CD4-positive, CD25-positive, alpha-beta regulatory T cell (primary cell): ENCODE measurements at regions not wholly inside any gene's neighbourhood (a gene's known extent, or its start where the extent isn't known, plus 50 kb on each side); places are given as distances from the start of the nearest gene placed in this dataset.

ENCODE experiments used
- ATAC-seq, 2 donors: fragments of 150-1000 bp; cut with Tn5 transposase; one replicate each; pipeline ENCODE4 v1.10.0; 2021; ENCODE audit warnings: low read depth in 2 of 2, moderate number of reproducible peaks in 2 of 2, moderate library complexity in 1 of 2
- DNase-seq, 3 donors: peaks; one replicate each; pipeline versions ENCODE4 v3.0.0 to v3.0.0-alpha.2; 2012 to 2022; ENCODE audit warnings: mixed read lengths in 1 of 3
- H3K27ac ChIP-seq: one replicate; pipeline ENCODE4 v1.7.0; 2013; ENCODE audit warnings: mild to moderate bottlenecking, low read length; ENCODE audit not compliant: insufficient read depth, poor library complexity, severe bottlenecking
- H3K27me3 ChIP-seq: one replicate; pipeline ENCODE4 v1.7.0; 2013; ENCODE audit warnings: low read length; ENCODE audit not compliant: control insufficient read depth, insufficient read depth
- H3K36me3 ChIP-seq: one replicate; pipeline ENCODE4 v1.7.0; 2013; ENCODE audit warnings: mild to moderate bottlenecking, low read length, moderate library complexity; ENCODE audit not compliant: control insufficient read depth, insufficient read depth
- H3K4me1 ChIP-seq: 2 replicates; pipeline ENCODE4 v1.7.0; 2013; ENCODE audit warnings: mild to moderate bottlenecking, low read length; ENCODE audit not compliant: insufficient read depth, control insufficient read depth, poor library complexity, severe bottlenecking
- H3K4me3 ChIP-seq: one replicate; pipeline ENCODE4 v1.7.0; 2013; ENCODE audit warnings: low read depth, mild to moderate bottlenecking, low read length, moderate library complexity
- H3K9me3 ChIP-seq, 2 experiments: 1 replicate in 1 of 2; 2 replicates in 1 of 2; pipeline ENCODE4 v1.7.0; 2013; ENCODE audit warnings: low read length in 2 of 2, mild to moderate bottlenecking in 1 of 2, moderate library complexity in 1 of 2; ENCODE audit not compliant: control insufficient read depth in 2 of 2
- H3K27ac Mint-ChIP-seq, 3 donors: one replicate each; pipeline ENCODE4 v1.8.0; 2020 to 2022; ENCODE audit warnings: mild to moderate bottlenecking in 3 of 3, mixed read lengths in 3 of 3, moderate library complexity in 2 of 3
- H3K27me3 Mint-ChIP-seq: one replicate; pipeline ENCODE4 v1.8.0; 2022; ENCODE audit warnings: mild to moderate bottlenecking, mixed read lengths
- H3K36me3 Mint-ChIP-seq: one replicate; pipeline ENCODE4 v1.8.0; 2020; ENCODE audit warnings: mixed read lengths
- H3K4me1 Mint-ChIP-seq, 4 donors: one replicate each; pipeline ENCODE4 v1.8.0; 2020 to 2022; ENCODE audit warnings: mixed read lengths in 4 of 4, mild to moderate bottlenecking in 1 of 4
- H3K4me3 Mint-ChIP-seq, 4 donors: one replicate each; pipeline ENCODE4 v1.8.0; 2020 to 2022; ENCODE audit warnings: mild to moderate bottlenecking in 4 of 4, mixed read lengths in 4 of 4, moderate library complexity in 3 of 4
- H3K9me3 Mint-ChIP-seq, 7 donors: one replicate each; pipeline ENCODE4 v1.8.0; 2020 to 2022; ENCODE audit warnings: mixed read lengths in 7 of 7, mild to moderate bottlenecking in 3 of 7, moderate library complexity in 2 of 7

GRCh38 chr1:55707196-55707595, 492.0 kb upstream of the USP24 start:
- no peaks in the 10 kb centered on the region for H3K36me3 Mint-ChIP-seq

GRCh38 chr1:55706397-55706796, 491.2 kb upstream of the USP24 start:
- no peaks in the 10 kb centered on the region for H3K4me1 ChIP-seq
- no peak overlapping the region for H3K27ac ChIP-seq
- no peak overlapping the region for H3K27ac Mint-ChIP-seq
- H3K36me3 ChIP-seq = no peaks in the 10 kb centered on the region
- DNase-seq (no peak), ATAC-seq (no peak)
- H3K36me3 Mint-ChIP-seq = no peaks in the 10 kb centered on the region
- H3K4me1 Mint-ChIP-seq = no peaks in the 10 kb centered on the region
- no peak overlapping the region for H3K4me3 Mint-ChIP-seq
- peaks cover 0 to 3% (median 0%) of the 10 kb centered on the region in 7 donors for H3K9me3 Mint-ChIP-seq
- H3K9me3 ChIP-seq = no peaks in the 10 kb centered on the region
- no peaks in the 10 kb centered on the region for H3K27me3 ChIP-seq
- H3K4me3 ChIP-seq = no peak overlapping the region
- peaks cover 8% of the 10 kb centered on the region for H3K27me3 Mint-ChIP-seq

More at GRCh38 chr1:55707196-55707595, 492.0 kb upstream of the USP24 start:
- no peaks in the 10 kb centered on the region for H3K27me3 ChIP-seq
- peaks cover 8% of the 10 kb centered on the region for H3K27me3 Mint-ChIP-seq
- H3K4me1 Mint-ChIP-seq = no peaks in the 10 kb centered on the region
- H3K4me1 ChIP-seq = no peaks in the 10 kb centered on the region
- no peaks in the 10 kb centered on the region for H3K36me3 ChIP-seq
- peaks cover 0 to 3% (median 0%) of the 10 kb centered on the region in 7 donors for H3K9me3 Mint-ChIP-seq
- ATAC-seq (no peak), DNase-seq (no peak)
- H3K4me3 Mint-ChIP-seq = no peak overlapping the region
- H3K27ac Mint-ChIP-seq = no peak overlapping the region
- no peak overlapping the region for H3K27ac ChIP-seq
- H3K4me3 ChIP-seq = no peak overlapping the region
- no peaks in the 10 kb centered on the region for H3K9me3 ChIP-seq

GRCh38 chr1:55703726-55704363, 488.7 kb upstream of the USP24 start:
- Mint-ChIP-seq H3K4me1 (no peaks in the 10 kb centered on the region), H3K27ac (no peak overlapping the region), H3K36me3 (no peaks in the 10 kb centered on the region)

GRCh38 chr1:55702064-55702463, 486.9 kb upstream of the USP24 start:
- peaks cover 4% of the 10 kb centered on the region for H3K27me3 Mint-ChIP-seq
- no peak overlapping the region for H3K4me3 ChIP-seq
- H3K9me3 Mint-ChIP-seq = peaks cover 0 to 2% (median 0%) of the 10 kb centered on the region in 7 donors
- no peak overlapping the region for H3K27ac ChIP-seq
- no peaks in the 10 kb centered on the region for H3K4me1 ChIP-seq
- no peaks in the 10 kb centered on the region for H3K27me3 ChIP-seq
- DNase-seq (peak in 1 of 3 donors; percentile 8), ATAC-seq (no peak)
- H3K36me3 ChIP-seq = no peaks in the 10 kb centered on the region
- no peak overlapping the region for H3K4me3 Mint-ChIP-seq
- H3K27ac Mint-ChIP-seq = peak overlapping the region in 1 of 3 donors; percentile 44
- H3K36me3 Mint-ChIP-seq = no peaks in the 10 kb centered on the region
- H3K9me3 ChIP-seq = no peaks in the 10 kb centered on the region
- H3K4me1 Mint-ChIP-seq = no peaks in the 10 kb centered on the region

More at GRCh38 chr1:55703726-55704363, 488.7 kb upstream of the USP24 start:
- Histone ChIP-seq H3K4me1 (no peaks in the 10 kb centered on the region), H3K4me3 (no peak overlapping the region), H3K27me3 (no peaks in the 10 kb centered on the region), H3K27ac (no peak overlapping the region), H3K9me3 (no peaks in the 10 kb centered on the region), H3K36me3 (no peaks in the 10 kb centered on the region)
- H3K9me3 Mint-ChIP-seq = peaks cover 0 to 2% (median 0%) of the 10 kb centered on the region in 7 donors
- ATAC-seq (no peak), DNase-seq (no peak)
- no peak overlapping the region for H3K4me3 Mint-ChIP-seq
- peaks cover 4% of the 10 kb centered on the region for H3K27me3 Mint-ChIP-seq

- no peaks in the 10 kb centered on the region for H3K36me3 ChIP-seq
- DNase-seq (no peak), ATAC-seq (no peak)
- no peak overlapping the region for H3K4me3 Mint-ChIP-seq
- peaks cover 0 to 2% (median 0%) of the 10 kb centered on the region in 7 donors for H3K9me3 Mint-ChIP-seq
- H3K27me3 ChIP-seq = no peaks in the 10 kb centered on the region
- H3K36me3 Mint-ChIP-seq = no peaks in the 10 kb centered on the region
- no peak overlapping the region for H3K27ac Mint-ChIP-seq
- peaks cover 8% of the 10 kb centered on the region for H3K27me3 Mint-ChIP-seq
- H3K9me3 ChIP-seq = no peaks in the 10 kb centered on the region
- no peaks in the 10 kb centered on the region for H3K4me1 Mint-ChIP-seq
- no peak overlapping the region for H3K4me3 ChIP-seq
- H3K4me1 ChIP-seq = no peaks in the 10 kb centered on the region
- no peak overlapping the region for H3K27ac ChIP-seq
These were observed 485.4 kb upstream of the USP24 start for GRCh38 chr1:55700359-55701130.

GRCh38 chr1:55699228-55699627, 484.1 kb upstream of the USP24 start:
- Histone ChIP-seq H3K9me3 (no peaks in the 10 kb centered on the region), H3K4me1 (no peaks in the 10 kb centered on the region), H3K27ac (no peak overlapping the region), H3K4me3 (no peak overlapping the region), H3K36me3 (no peaks in the 10 kb centered on the region), H3K27me3 (no peaks in the 10 kb centered on the region)
- H3K27me3 Mint-ChIP-seq = peaks cover 8% of the 10 kb centered on the region
- no peak overlapping the region for H3K4me3 Mint-ChIP-seq
- no peaks in the 10 kb centered on the region for H3K4me1 Mint-ChIP-seq
- no peak overlapping the region for H3K27ac Mint-ChIP-seq
- no peaks in the 10 kb centered on the region for H3K36me3 Mint-ChIP-seq
- no peak for DNase-seq
- ATAC-seq = no peak
- H3K9me3 Mint-ChIP-seq = peaks cover 0 to 2% (median 0%) of the 10 kb centered on the region in 7 donors

- Mint-ChIP-seq H3K36me3 (no peaks in the 10 kb centered on the region), H3K27ac (no peak overlapping the region), H3K4me1 (no peaks in the 10 kb centered on the region), H3K27me3 (peaks cover 4% of the 10 kb centered on the region), H3K9me3 (no peaks in the 10 kb centered on the region), H3K4me3 (no peak overlapping the region)
- DNase-seq (no peak), ATAC-seq (no peak)
- H3K9me3 ChIP-seq = no peaks in the 10 kb centered on the region
- H3K27me3 ChIP-seq = no peaks in the 10 kb centered on the region
- no peaks in the 10 kb centered on the region for H3K36me3 ChIP-seq
- no peak overlapping the region for H3K4me3 ChIP-seq
- no peaks in the 10 kb centered on the region for H3K4me1 ChIP-seq
- no peak overlapping the region for H3K27ac ChIP-seq
These were observed 482.9 kb upstream of the USP24 start for GRCh38 chr1:55697997-55698535.
